ENCODE measurements at regions not wholly inside any gene's neighbourhood (a gene's known extent, or its start where the extent isn't known, plus 50 kb on each side); places are given as distances from the start of the nearest gene placed in this dataset.

GRCh38 chr19:30271816-30272215 is 100.4 kb upstream of the ZNF536 start:
- DNase-seq (ENCODE audit: extremely low read depth in 1 of 4, low spot score in 3 of 4) (no peak), ATAC-seq (no peak), FAIRE-seq (no peak)
- Histone ChIP-seq H3K4me2 (ENCODE audit: insufficient read depth, low read length) (no peak overlapping the region), H3K27me3 (ENCODE audit: control insufficient read depth in 2 of 2, insufficient read depth in 2 of 2, low read length in 2 of 2) (peaks cover 9 to 13% of the 10 kb centered on the region in 2 experiments; a peak in 3 of 5 replicates), H3K79me2 (ENCODE audit: control insufficient read depth, insufficient read depth, low read length) (no peaks in the 10 kb centered on the region), H3K9me3 (replicated peaks; ENCODE audit: control insufficient read depth, insufficient read depth, low read depth, low read length) (no peaks in the 10 kb centered on the region), H3K27ac (ENCODE audit: extremely low read depth, low read depth, low read length) (no peak overlapping the region), H2AFZ (ENCODE audit: low read depth, low read length) (no peak overlapping the region), H3K4me3 (no peak overlapping the region), H3K9me1 (ENCODE audit: control insufficient read depth, insufficient read depth, low read length) (no peaks in the 10 kb centered on the region), H3K9ac (ENCODE audit: insufficient read depth in 1 of 2, low read depth in 2 of 2, low read length in 2 of 2) (no peak overlapping the region), H3K36me3 (ENCODE audit: control insufficient read depth, insufficient read depth, low read length) (no peaks in the 10 kb centered on the region), H4K20me1 (replicated peaks; ENCODE audit: control insufficient read depth, insufficient read depth, low read length) (no peaks in the 10 kb centered on the region), H3K4me1 (replicated peaks in 1 of 2; ENCODE audit: control insufficient read depth in 2 of 2, insufficient read depth in 2 of 2, low read length in 2 of 2) (no peaks in the 10 kb centered on the region)
- ChIA-PET POLR2A (no interaction called here), CTCF (ENCODE audit: low intra/inter-chr PET ratio) (no interaction called here)
- TF ChIP-seq ATF3 (IDR thresholded peaks at IDR 0.05) = no peak
- no peak for TF ChIP-seq ATF3 (CRISPR knock-in tag; conservative IDR thresholded peaks at IDR 0.05)
- no peak for TF ChIP-seq HDAC2 (IDR thresholded peaks at IDR 0.05)
- TF ChIP-seq ZKSCAN1 (IDR thresholded peaks at IDR 0.05; ENCODE audit: low read depth, low read length) = no peak
- no peak for TF ChIP-seq PHB (CRISPR knock-in tag; IDR thresholded peaks at IDR 0.05)
- TF ChIP-seq ZNF277 (CRISPR knock-in tag; IDR thresholded peaks at IDR 0.05; ENCODE audit: borderline replicate concordance) = no peak
- TF ChIP-seq FOS (IDR thresholded peaks at IDR 0.05; ENCODE audit: extremely low read depth, insufficient read length) = no peak
- no peak for TF ChIP-seq JUN (IDR thresholded peaks at IDR 0.05; ENCODE audit: borderline replicate concordance, low read depth, low read length)
- no peak for TF ChIP-seq JUN (CRISPR knock-in tag; IDR thresholded peaks at IDR 0.05; ENCODE audit: borderline replicate concordance)
- TF ChIP-seq ZNF146 (CRISPR knock-in tag; IDR thresholded peaks at IDR 0.05; ENCODE audit: unreplicated experiment) = no peak
- TF ChIP-seq ZZZ3 (IDR thresholded peaks at IDR 0.05) = no peak
- no peak for TF ChIP-seq SRSF3 (IDR thresholded peaks at IDR 0.05; ENCODE audit: insufficient read depth, low read length)
- no peak for TF ChIP-seq KLF10 (CRISPR knock-in tag; IDR thresholded peaks at IDR 0.05)
- no peak for TF ChIP-seq TAF15 (IDR thresholded peaks at IDR 0.05; ENCODE audit: low read depth, low read length)
- TF ChIP-seq PURB (CRISPR knock-in tag; IDR thresholded peaks at IDR 0.05; ENCODE audit: low read depth) = no peak
- no peak for TF ChIP-seq EHMT2 (IDR thresholded peaks at IDR 0.05)
- no peak for TF ChIP-seq MBD2 (IDR thresholded peaks at IDR 0.05; ENCODE audit: borderline replicate concordance, low read depth)
- no peak for TF ChIP-seq SMAD4 (CRISPR knock-in tag; conservative IDR thresholded peaks at IDR 0.05)
- TF ChIP-seq ZNF696 (CRISPR knock-in tag; conservative IDR thresholded peaks at IDR 0.05) = no peak
- no peak for TF ChIP-seq HDAC3 (IDR thresholded peaks at IDR 0.05; ENCODE audit: borderline replicate concordance, partially characterized antibody)
- TF ChIP-seq YBX1 (IDR thresholded peaks at IDR 0.05) = no peak
- TF ChIP-seq NELFE (IDR thresholded peaks at IDR 0.05; ENCODE audit: insufficient read depth, insufficient read length) = no peak
- no TSS peak for BruUV-seq (replicated peaks)
- in situ Hi-C loops (cut with MboI) (no loop called here), intact Hi-C loops (cut with micrococcal nuclease) (no loop called here)
- WGBS (ENCODE audit: insufficient coverage, low coverage, missing lambda C conversion rate) = 0% methylated on average over 5 of the region's 5 CpGs

All from K562 (cell line).